Stomach (tissue), 8 donors: ENCODE measurements at regions not wholly inside any gene's neighbourhood (a gene's known extent, or its start where the extent isn't known, plus 50 kb on each side); places are given as distances from the start of the nearest gene placed in this dataset.
A peak's percentile ranks its signal among the peaks of the same experiment; 100 is the strongest.

Experiments used
- DNase-seq, 2 donors: peaks; one replicate each; pipeline versions ENCODE4 v3.0.0 to v3.0.0-alpha.2; 2013 to 2019
- H3K27ac ChIP-seq, 5 donors: fragments of 200-600 bp in 4 of 5; sonication (generic) in 4 of 5; one replicate each; pipeline ENCODE4 v1.5.1; 2013 to 2019; ENCODE audit warnings: mild to moderate bottlenecking in 1 of 5, moderate library complexity in 1 of 5
- H3K27me3 ChIP-seq, 3 donors: fragments of 200-600 bp; sonication (generic); one replicate each; pipeline ENCODE4 v1.5.1; 2017 to 2019; ENCODE audit warnings: mixed run types in 1 of 3
- H3K36me3 ChIP-seq, 4 donors: fragments of 200-600 bp; sonication (generic); 1 replicate in 3 of 4; 2 replicates in 1 of 4; pipeline ENCODE4 v1.5.1; 2016 to 2019
- H3K4me1 ChIP-seq, 4 donors: fragments of 200-600 bp; sonication (generic); one replicate each; pipeline ENCODE4 v1.5.1; 2016 to 2019
- H3K4me3 ChIP-seq, 4 donors: fragments of 200-600 bp; sonication (generic) in 3 of 4; one replicate each; pipeline ENCODE4 v1.5.1; 2016 to 2019; ENCODE audit warnings: mild to moderate bottlenecking in 1 of 4
- H3K9me3 ChIP-seq, 4 donors: fragments of 200-600 bp; sonication (generic); one replicate each; pipeline ENCODE4 v1.5.1; 2016 to 2019
- EP300 ChIP-seq: sonication (generic); formaldehyde crosslinking; IDR thresholded peaks from one replicate; pipeline ENCODE4 v1.6.1; 2017; ENCODE audit warnings: antibody characterized with exemption
- POLR2A ChIP-seq, 4 donors: fragments of 450-650 bp; IDR thresholded peaks; one replicate each; pipeline ENCODE4 v1.6.1; 2016; ENCODE audit warnings: antibody characterized with exemption in 4 of 4, control low read depth in 2 of 4, mild to moderate bottlenecking in 1 of 4, moderate library complexity in 1 of 4
- POLR2AphosphoS5 ChIP-seq, 3 donors: sonication (generic); formaldehyde crosslinking; IDR thresholded peaks; one replicate each; pipeline ENCODE4 v1.6.1; 2016; ENCODE audit warnings: antibody characterized with exemption in 3 of 3
- WGBS, 5 donors: extraction: QIAGEN DNeasy Blood & Tissue Kit in 3 of 5; methylation state at CpG; one replicate each; pipeline versions ENCODE4 v1.1.5 to v1.1.7; 2013 to 2018; 5-methylcytosine and 5-hydroxymethylcytosine counted together
- intact Hi-C: fragments of 100-400 bp; cut with DNase I; formaldehyde crosslinking; loops from one replicate; pipeline ENCODE4 v1.15.1; 2023; ENCODE audit warnings: low total_unique reads
- TF ChIP-seq, protein P1 (sequence below), 7 experiments: fragments of 450-650 bp in 4 of 7; fragments of 200-600 bp in 3 of 7; sonication (generic) in 3 of 7; IDR thresholded peaks; one replicate each; pipeline ENCODE4 v1.5.1; 2016 to 2019; ENCODE audit warnings: antibody characterized with exemption in 7 of 7, control low read depth in 2 of 7, mild to moderate bottlenecking in 1 of 7
- donor health status: healthy with polysubstance abuse.
- donor health status: Bipolar disorder and iron deficiency.
- donor health status: healthy.

DNA sequence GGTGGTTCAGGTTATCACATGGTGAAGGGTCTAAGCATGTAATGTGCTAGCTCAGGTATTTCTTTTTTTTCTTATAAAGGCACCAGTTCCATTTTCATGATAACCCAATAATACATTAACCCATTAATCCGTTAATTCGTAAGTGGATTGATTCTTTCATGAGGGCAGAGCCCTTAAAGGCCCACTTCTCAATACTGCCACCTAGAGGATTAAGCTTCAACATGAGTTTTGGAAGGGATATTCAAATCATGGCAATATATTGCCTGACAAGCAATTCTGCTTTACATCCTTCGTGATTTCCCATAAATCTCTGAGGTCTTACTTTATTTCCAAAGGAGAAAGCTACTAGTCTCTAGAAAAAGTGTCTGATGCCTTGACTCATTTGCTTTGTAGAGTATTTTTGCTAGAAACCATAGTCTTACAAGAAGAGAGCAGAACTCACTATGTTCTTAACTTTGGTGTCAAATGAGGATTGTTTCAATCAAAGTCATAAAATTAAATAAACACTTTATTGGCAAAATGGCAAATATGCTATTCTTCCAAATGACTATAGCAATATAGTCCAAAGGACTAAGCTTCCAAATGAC, 271.3 kb downstream of the KCNS3 start:
- H3K36me3 ChIP-seq, result no peaks in the 10 kb centered on the region
- WGBS, 5 donors, result 6 to 13% (median 8%) methylated on average over 3 of the region's 3 CpGs
- peak in 1 of 2 donors; percentile 61 for DNase-seq

DNA sequence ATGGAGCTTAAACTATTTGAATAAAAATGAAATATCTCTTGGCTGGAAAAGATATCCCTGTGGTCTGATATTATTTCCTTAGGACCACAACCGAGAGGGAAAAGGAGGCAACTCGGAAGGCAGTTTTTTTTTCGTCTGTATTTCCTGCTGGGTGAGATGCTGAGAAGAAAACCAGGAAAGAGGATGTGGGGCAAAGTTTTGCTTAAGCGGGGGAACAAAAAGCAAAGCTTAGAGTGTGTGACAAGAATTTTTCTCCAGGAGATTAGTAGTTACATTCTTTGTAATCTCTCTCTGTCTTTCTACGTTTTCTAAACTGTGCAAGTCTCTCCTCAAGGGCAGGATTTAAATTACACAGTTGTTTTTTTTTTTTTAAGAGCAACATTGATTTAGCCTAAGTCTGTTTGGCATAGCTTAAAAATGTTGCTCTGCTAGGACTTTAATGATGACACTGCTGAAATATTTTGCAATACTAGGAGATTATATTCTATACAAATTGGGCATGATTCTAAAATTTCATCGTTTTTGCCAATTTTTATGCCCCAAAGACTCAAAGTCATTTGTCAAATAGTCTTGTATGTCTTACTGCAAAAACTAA, 258.5 kb downstream of the KCNS3 start:
- H3K4me3 ChIP-seq, result no peak overlapping the region
- H3K4me1 ChIP-seq, result peaks cover 0 to 10% (median 0%) of the 10 kb centered on the region in 4 donors
- no peaks in the 10 kb centered on the region for H3K36me3 ChIP-seq
- WGBS, 5 donors, result 15 to 19% (median 17%) methylated on average over 6 of the region's 6 CpGs
- TF ChIP-seq POLR2AphosphoS5 (IDR thresholded peaks at IDR 0.05), result no peak
- TF ChIP-seq, protein P1, sequence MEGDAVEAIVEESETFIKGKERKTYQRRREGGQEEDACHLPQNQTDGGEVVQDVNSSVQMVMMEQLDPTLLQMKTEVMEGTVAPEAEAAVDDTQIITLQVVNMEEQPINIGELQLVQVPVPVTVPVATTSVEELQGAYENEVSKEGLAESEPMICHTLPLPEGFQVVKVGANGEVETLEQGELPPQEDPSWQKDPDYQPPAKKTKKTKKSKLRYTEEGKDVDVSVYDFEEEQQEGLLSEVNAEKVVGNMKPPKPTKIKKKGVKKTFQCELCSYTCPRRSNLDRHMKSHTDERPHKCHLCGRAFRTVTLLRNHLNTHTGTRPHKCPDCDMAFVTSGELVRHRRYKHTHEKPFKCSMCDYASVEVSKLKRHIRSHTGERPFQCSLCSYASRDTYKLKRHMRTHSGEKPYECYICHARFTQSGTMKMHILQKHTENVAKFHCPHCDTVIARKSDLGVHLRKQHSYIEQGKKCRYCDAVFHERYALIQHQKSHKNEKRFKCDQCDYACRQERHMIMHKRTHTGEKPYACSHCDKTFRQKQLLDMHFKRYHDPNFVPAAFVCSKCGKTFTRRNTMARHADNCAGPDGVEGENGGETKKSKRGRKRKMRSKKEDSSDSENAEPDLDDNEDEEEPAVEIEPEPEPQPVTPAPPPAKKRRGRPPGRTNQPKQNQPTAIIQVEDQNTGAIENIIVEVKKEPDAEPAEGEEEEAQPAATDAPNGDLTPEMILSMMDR (IDR thresholded peaks at IDR 0.05), result no peak
- no peak for TF ChIP-seq POLR2A (IDR thresholded peaks at IDR 0.05)
- TF ChIP-seq EP300, result no peak
- H3K27me3 ChIP-seq, result no peaks in the 10 kb centered on the region
- H3K27ac ChIP-seq, result no peak overlapping the region
- intact Hi-C loops, result no loop called here
- DNase-seq, result peak in 1 of 2 donors; percentile 23
- H3K9me3 ChIP-seq, result no peaks in the 10 kb centered on the region

More for the DNA sequence above, 271.3 kb downstream of the KCNS3 start:
- Histone ChIP-seq H3K4me3 (no peak overlapping the region), H3K27ac (no peak overlapping the region), H3K4me1 (no peaks in the 10 kb centered on the region), H3K9me3 (no peaks in the 10 kb centered on the region), H3K27me3 (no peaks in the 10 kb centered on the region)
- intact Hi-C loops, result loop anchor here (10.0 kb wide), 1 partner anchor 295 kb away; no protein-coding TSS in a partner anchor
- no peak for TF ChIP-seq POLR2A (IDR thresholded peaks at IDR 0.05)
- TF ChIP-seq, protein P1 (IDR thresholded peaks at IDR 0.05), result peak in 5 of 7 experiments; percentile 23 to 76 (median 51)
- TF ChIP-seq POLR2AphosphoS5 (IDR thresholded peaks at IDR 0.05), result no peak
- no peak for TF ChIP-seq EP300

DNA sequence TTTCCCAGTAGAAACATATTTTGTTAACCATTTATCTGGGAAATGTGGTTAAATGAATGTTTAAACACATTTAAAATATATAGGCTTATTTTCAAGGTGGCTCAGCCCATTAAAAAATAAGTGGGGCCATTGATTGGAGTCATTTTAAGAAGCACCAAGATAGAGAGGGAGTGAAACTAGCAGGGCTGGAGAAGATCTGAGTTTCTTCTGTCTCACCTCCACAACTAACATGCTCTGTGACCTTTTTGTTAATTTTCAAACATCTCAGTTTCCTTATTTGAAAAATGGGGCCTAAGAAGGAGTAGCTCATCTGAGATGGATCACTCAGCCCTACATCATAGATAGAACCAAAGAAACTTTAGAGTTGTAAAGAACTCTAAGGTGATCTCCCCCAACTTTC, 254.8 kb downstream of the KCNS3 start:
- no peak for DNase-seq
- TF ChIP-seq EP300, result no peak
- no peak for TF ChIP-seq POLR2AphosphoS5 (IDR thresholded peaks at IDR 0.05)
- TF ChIP-seq POLR2A (IDR thresholded peaks at IDR 0.05), result no peak
- TF ChIP-seq, protein P1 (IDR thresholded peaks at IDR 0.05), result no peak
- Histone ChIP-seq H3K27me3 (no peaks in the 10 kb centered on the region), H3K36me3 (no peaks in the 10 kb centered on the region), H3K9me3 (no peaks in the 10 kb centered on the region), H3K4me3 (no peak overlapping the region), H3K27ac (no peak overlapping the region), H3K4me1 (peaks cover 0 to 10% (median 0%) of the 10 kb centered on the region in 4 donors)
- intact Hi-C loops, result no loop called here

DNA sequence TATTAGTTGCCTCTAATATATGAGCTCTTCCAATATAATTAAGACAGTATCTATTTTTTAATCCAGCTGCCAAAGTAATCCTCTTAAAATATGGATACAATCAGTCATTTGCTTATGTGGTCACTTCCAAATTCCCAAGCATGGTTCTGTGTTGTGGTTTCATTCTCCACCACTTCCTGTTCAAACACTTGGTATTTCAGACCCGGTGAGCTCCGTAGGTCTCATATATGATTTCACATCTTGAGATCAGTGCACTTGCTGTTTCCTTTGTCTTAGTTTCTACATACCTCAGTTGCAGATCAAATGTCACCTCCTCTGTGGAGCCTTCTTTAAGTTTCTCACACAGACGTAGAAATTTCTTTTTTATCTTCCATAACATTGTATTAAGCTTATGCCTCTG, 254.2 kb downstream of the KCNS3 start:
- Histone ChIP-seq H3K4me1 (peaks cover 0 to 10% (median 0%) of the 10 kb centered on the region in 4 donors), H3K36me3 (no peaks in the 10 kb centered on the region), H3K9me3 (no peaks in the 10 kb centered on the region), H3K4me3 (no peak overlapping the region), H3K27ac (no peak overlapping the region), H3K27me3 (no peaks in the 10 kb centered on the region)
- WGBS, 5 donors, result 44 to 63% (median 51%) methylated on average over 3 of the region's 3 CpGs
- TF ChIP-seq POLR2AphosphoS5 (IDR thresholded peaks at IDR 0.05) (no peak), POLR2A (IDR thresholded peaks at IDR 0.05) (no peak), EP300 (no peak)
- TF ChIP-seq, protein P1 (IDR thresholded peaks at IDR 0.05), result no peak
- DNase-seq, result no peak
- intact Hi-C loops, result no loop called here
